ENCODE measurements at regions not wholly inside any gene's neighbourhood (a gene's known extent, or its start where the extent isn't known, plus 50 kb on each side); places are given as distances from the start of the nearest gene placed in this dataset.
"Not testable (repeated sequence)": the region's sequence is repeated elsewhere in the genome, so short reads cannot be mapped to it uniquely, and the experiment has no call there.

GRCh38 chr4:65265526-65265925 is 404.8 kb downstream of the EPHA5 start:
- DNase-seq, result no peak

- no peak for DNase-seq
These were observed 411.0 kb downstream of the EPHA5 start for GRCh38 chr4:65259296-65259695.

- no peak for DNase-seq
These were observed 419.4 kb downstream of the EPHA5 start for GRCh38 chr4:65250916-65251315.

DNA sequence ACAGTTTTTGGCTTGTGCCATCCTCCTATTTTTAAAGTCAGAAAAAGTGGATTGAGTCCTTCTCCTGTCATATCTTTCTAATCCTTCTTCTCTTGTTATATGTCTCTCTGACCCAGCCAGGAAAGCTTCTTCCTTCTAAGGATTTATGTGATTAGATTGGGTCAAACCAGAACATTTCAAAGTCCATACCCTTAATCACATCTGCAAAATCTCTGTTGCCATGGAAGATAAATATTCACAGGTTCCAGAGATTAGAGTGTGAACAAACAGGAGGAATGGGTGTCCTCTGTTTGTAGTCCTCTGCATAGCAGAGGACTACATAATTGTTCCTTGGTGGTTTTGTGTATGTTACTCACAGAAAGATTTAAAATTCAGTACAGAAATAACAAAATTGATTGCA is 421.2 kb downstream of the EPHA5 start:
- DNase-seq, result no peak

GRCh38 chr4:65242156-65242846 is 428.0 kb downstream of the EPHA5 start:
- DNase-seq, result no peak

GRCh38 chr4:65241257-65241997 is 428.9 kb downstream of the EPHA5 start:
- DNase-seq, result no peak

DNA sequence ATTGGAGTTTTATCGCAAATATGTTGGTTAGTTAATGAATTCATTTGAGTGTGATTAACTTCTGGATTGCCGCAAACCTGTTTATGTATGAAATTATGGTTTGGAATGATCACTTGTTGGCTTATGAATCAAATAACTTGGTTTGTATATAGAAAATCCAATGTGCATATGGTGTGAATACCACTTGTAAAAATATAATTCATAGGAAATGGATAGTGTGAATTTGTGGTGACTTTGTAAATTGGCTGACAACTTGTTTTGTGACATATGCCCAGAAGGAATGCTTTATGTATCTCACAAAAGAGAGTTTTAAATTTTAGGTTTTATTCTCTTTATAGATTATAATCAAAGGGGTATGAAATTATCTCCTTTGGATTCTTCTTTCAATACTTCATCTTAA is 436.2 kb downstream of the EPHA5 start:
- no peak for DNase-seq

DNA sequence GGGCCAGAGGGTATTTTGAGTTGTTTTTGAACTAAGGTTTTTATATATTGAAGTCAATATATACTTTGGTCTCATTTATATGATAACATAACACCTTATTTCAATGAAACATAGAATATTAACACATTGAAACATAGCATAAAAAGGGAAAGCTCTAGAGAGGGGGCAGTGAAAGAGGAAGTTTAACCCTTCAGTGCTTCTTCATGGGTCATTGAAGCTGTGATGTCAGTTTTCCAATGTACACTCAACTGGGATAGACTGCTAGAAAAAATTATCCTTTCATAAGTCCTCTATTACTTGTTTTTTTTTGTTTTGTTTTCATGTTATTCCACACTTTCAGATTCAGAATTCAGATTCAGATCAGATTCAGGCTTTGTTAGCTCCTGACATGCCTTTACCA is 442.7 kb downstream of the EPHA5 start:
- no peak for DNase-seq

GRCh38 chr4:65223601-65224000 is 446.7 kb downstream of the EPHA5 start:
- DNase-seq, result no peak

DNA sequence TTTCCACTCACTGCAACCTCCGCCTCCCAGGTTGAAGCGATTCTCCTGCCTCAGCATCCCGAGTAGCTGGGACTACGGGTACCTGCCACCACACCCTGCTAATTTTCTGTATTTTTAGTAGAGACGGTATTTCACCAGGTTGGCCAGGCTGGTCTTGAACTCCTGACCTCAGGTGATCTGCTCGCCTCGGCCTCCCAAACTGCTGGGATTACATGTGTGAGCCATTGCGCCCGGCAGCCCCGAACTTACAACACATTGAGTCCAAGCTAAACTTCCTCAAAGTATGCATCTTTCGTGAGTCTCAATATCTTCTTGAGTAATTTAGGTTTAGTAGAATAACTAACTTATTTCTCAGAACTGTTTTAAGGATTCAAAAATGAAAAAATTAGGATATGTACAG is 447.2 kb downstream of the EPHA5 start:
- DNase-seq, result not testable (repeated sequence)

DNA sequence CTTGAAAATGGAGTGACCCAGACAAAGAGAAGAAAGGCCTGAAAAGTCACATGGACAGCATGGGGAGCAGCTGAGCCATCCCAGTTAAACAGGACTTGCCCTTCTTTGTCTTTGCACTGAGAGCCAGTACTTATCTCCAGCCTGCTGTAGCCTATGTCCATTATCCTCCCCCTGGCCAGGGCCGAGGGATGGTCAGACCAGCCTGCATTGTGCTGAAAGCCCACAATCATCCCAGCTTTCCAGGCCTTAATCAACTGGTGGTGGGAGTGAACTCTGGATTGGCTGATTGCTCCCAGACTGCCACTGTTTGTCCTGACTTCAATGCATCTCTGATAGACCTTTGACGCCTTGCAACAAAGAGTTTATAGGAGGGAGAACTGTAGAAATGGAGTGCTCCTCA is 453.1 kb downstream of the EPHA5 start:
- DNase-seq, result no peak

- no peak for DNase-seq
These were observed 467.4 kb downstream of the EPHA5 start for GRCh38 chr4:65202853-65203236.

- DNase-seq, result no peak
These were observed 468.0 kb downstream of the EPHA5 start for GRCh38 chr4:65202165-65202852.

DNA sequence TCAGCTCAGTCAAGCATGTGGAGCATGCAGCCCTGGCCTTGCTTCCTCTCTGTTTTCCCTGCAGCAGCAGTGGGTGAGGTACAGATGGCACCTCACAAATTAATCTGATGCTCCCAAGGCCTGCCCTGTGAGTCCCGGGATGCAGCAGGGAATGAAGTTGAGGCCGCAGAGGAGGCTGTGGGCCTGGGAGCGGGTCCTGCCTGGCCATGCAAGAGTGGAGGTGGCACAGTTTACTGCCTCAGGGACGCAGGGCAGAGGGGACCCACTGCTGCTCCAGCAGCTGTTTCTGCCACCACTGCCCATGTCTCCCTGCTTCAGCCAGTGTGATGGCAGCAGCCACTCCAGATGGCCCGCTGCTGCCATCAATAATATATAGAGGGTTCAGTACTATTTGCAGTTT is 474.6 kb downstream of the EPHA5 start:
- DNase-seq, result no peak

GRCh38 chr4:65195002-65195401 is 475.3 kb downstream of the EPHA5 start:
- DNase-seq, result no peak

DNA sequence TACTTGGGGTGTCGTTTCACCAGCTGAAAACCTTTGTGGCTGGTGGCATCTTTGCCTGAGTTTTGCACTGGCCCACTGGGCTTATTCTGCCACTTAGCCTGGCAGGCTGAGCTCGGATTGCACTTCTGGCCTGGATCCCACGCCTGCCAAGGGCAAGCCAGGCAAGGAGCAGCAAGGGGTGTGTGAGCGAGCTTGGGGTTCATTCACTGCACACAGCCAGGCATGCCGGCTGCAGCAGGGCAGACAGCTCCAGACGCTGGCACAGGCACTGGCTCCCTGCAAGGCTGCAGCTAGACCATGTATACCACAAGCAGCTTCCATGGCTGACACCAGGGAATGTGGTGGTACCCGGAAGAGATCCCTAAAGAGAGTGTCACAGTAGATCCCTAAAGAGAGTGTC is 476.3 kb downstream of the EPHA5 start:
- no peak for DNase-seq

DNA sequence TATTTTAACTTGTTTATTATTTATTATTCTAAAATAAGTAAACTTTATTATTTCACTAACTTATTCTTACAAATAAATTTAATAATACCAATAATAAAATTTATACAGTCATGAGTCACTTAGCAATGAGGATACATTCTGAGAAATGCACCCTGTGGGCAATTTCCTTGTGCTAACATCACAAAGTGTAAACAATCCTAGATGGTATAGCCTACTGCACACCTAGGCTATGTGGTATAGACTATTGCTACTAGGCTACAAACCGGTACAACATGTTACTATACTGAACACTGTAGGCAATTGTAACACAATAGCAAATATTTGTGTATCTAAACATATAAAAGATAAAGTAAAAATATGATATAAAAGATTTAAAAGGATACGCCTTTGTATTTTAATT is 479.5 kb downstream of the EPHA5 start:
- no peak for DNase-seq

DNA sequence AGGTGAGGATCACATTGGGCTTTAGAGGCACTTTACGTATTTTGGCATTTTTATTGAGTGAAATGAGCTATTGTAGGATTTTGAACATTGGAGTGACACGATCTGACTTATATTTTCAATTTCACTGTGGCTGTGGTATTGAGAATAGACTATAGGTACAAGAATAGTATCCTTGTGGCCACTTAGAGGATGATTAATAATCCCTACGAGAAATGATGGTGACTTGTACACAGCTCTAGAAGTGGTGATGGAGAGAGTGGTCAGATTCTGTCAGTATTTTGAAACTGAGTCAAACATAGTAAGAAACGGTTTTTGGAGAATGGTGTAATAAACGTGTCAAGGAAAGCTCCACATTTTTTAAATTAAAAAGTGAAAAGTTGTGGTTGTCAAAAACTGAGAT is 494.7 kb downstream of the EPHA5 start:
- no peak for DNase-seq

DNA sequence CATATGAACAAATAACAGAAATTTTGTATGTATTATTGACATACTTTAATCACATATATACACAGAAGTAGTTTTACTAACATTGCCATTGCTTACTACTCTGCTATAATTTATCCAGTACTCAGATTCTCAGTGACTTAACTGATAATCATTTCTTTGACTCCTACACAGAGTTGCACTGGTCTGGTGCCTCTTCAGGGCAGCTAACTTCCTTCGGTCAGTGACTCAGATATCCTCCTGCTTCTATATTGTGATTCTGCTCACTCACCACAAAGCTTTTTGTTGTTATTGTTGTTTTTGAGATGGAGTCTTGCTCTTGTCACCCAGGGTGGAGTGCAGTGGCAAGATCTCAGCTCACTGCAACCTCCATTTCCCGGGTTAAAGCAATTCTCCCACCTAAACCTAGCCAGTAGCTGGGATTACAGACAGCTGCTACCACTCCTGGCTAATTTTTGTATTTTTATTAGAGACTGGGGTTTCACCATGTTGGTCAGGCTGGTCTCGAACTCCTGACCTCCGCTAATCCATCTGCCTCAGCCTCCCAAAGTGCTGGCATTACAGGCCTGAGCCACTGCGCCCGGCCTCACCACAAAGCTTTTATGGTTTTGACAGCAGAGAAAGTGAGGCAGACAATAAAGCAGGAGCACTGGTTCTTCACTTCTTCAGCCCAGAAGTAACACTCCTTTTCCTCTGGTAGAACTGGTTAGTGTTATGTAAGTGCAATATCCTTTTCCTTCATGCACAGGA is 499.3 kb downstream of the EPHA5 start:
- DNase-seq, result no peak

DNA sequence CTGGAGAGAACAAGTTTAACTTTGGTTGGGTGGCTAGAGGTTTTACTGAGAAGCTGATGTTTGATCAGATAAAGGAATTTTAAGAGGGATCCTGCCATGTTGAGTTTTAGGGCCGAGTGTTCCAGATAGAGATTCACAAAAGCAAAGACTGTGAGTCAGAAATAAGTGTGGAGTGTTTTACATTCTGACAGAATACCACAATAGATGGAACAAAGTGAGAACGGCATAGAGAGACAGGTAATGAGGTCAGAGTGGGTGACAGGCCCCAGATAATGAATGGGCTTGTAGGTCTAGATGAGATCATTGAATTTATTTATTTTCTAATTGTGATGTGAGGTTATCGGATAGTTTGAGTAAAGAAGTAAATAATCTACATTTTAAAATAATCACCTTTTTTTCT is 502.6 kb downstream of the EPHA5 start:
- no peak for DNase-seq

- no peak for DNase-seq
These were observed 518.1 kb downstream of the EPHA5 start for GRCh38 chr4:65152205-65152604.

GRCh38 chr4:65139998-65140397 is 530.3 kb downstream of the EPHA5 start:
- DNase-seq, result no peak

GRCh38 chr4:65126200-65126599 is 544.1 kb downstream of the EPHA5 start:
- DNase-seq, result no peak

GRCh38 chr4:65120287-65120686 is 550.0 kb downstream of the EPHA5 start:
- DNase-seq, result no peak

Data from stimulated activated CD4-positive, alpha-beta T cell treated with anti-CD3 and anti-CD28 coated beads, Interleukin-4, amount 100 ng/mL, for 24 hours (primary cell).